AG09309 (cell line): ENCODE measurements at regions not wholly inside any gene's neighbourhood (a gene's known extent, or its start where the extent isn't known, plus 50 kb on each side); places are given as distances from the start of the nearest gene placed in this dataset.

Experiments
- DNase-seq: peaks from one replicate; pipeline ENCODE4 v3.0.0-alpha.2; 2010; ENCODE audit warnings: low read depth
- H3K4me3 ChIP-seq: 2 replicates; pipeline ENCODE4 v1.5.1; 2011; ENCODE audit warnings: mild to moderate bottlenecking, low read depth, low read length, moderate library complexity; ENCODE audit not compliant: control insufficient read depth
- TF ChIP-seq, protein P1 (sequence below): IDR thresholded peaks from 2 replicates; pipeline ENCODE4 v1.5.1; 2011; ENCODE audit warnings: mild to moderate bottlenecking, low read depth, low read length, inconsistent platforms; ENCODE audit not compliant: insufficient read depth, control insufficient read depth; ENCODE audit errors: missing control alignments

DNA sequence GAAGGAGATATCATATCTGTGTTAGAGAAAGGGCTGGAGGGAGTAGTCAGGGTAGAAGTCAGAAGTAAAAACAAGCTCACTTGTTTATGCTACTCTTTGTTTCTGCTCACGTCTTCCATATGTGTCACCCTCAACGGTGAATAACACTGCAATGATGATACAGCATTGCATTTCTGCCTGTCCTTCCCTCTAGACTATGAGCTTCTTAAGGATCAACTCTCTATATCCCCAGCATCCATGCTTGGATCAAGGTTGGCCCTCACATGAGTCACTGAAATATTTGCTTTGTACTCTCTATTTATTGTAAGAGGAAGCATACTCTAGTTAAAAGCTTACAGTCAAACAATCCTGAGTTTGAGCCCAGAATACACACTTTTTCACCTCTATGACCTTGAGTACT is 406.0 kb downstream of the RFC3 start:
- H3K4me3 ChIP-seq, result no peak overlapping the region
- TF ChIP-seq, protein P1, sequence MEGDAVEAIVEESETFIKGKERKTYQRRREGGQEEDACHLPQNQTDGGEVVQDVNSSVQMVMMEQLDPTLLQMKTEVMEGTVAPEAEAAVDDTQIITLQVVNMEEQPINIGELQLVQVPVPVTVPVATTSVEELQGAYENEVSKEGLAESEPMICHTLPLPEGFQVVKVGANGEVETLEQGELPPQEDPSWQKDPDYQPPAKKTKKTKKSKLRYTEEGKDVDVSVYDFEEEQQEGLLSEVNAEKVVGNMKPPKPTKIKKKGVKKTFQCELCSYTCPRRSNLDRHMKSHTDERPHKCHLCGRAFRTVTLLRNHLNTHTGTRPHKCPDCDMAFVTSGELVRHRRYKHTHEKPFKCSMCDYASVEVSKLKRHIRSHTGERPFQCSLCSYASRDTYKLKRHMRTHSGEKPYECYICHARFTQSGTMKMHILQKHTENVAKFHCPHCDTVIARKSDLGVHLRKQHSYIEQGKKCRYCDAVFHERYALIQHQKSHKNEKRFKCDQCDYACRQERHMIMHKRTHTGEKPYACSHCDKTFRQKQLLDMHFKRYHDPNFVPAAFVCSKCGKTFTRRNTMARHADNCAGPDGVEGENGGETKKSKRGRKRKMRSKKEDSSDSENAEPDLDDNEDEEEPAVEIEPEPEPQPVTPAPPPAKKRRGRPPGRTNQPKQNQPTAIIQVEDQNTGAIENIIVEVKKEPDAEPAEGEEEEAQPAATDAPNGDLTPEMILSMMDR, result no peak
- no peak for DNase-seq

DNA sequence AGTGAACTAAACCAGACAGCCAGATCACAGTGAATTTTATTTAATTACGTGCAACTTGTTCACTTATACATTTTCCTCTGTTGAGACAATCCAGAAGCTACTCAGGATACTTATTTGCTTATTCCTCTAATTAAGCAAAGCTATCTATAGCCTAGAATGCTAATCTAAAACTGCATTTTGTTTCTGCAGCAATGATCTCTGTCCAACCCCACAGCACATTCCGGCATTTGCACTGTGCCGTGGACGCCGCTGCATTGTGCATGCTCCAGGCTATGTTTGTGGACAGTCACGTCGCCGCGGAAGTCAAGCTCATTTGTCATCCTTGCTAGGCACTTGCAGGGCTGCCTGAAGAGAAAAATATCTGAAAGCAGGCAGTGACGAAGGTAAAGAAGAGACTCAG is 406.9 kb downstream of the RFC3 start:
- TF ChIP-seq, protein P1, result no peak
- no peak for DNase-seq
- H3K4me3 ChIP-seq, result no peak overlapping the region

DNA sequence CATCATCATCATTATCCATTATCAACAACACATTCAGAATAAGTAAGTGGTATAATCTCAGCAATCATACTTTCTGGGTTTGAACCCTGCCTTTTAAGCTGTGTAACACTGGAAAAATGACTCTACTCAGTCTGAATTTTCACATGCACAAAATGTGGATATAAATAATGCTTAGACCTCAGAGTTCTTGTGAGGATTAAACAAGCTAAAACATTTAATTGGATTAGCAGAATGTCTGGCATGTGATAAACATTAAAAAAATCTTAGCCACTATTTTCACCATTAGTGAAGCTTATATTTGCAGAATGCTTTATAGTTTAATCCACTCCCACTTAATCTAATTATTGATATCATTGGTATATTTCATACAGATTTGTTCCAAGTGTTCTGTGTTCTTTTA is 412.3 kb downstream of the RFC3 start:
- no peak for DNase-seq
- H3K4me3 ChIP-seq, result no peak overlapping the region
- TF ChIP-seq, protein P1, result no peak

DNA sequence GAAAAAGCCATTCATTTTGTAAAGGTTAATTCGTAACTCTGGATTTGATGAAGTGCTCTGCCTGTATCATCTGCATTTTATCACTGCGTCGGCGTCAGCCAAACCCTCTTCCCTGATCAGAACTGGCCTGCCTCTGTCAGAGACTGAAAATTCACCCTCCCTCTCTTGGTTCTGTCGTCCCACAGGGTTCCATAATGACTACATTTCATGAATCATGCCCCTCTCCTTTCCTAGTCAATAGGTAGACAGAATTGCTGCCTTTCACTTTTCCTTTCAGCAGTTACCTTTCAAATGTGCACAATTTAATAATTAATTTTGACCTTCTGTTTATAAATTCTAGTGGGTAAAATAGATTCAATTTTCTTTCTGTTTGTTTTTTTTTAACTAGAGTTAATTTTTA is 423.4 kb downstream of the RFC3 start:
- no peak overlapping the region for H3K4me3 ChIP-seq
- no peak for DNase-seq
- TF ChIP-seq, protein P1, result no peak

DNA sequence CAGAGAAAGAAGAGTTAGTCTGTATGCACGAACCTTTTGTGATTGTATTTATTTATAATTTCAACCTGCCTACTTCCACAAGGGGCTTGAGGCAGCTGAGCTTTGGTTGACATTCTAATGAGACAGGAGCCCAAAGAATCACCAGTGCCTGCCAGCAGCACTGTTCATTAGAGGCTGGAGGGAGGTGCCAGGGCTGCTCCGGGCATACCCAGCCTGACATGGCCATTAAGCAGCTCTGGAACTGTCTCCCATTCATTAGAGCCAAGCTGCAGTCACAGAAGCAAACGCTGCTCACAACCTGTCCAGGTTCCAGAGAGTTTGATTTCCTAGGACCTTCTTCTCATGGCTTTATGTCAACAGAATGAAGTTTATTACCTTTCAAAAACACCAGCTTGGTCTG is 425.5 kb downstream of the RFC3 start:
- DNase-seq, result no peak
- H3K4me3 ChIP-seq, result no peak overlapping the region
- TF ChIP-seq, protein P1, result no peak

DNA sequence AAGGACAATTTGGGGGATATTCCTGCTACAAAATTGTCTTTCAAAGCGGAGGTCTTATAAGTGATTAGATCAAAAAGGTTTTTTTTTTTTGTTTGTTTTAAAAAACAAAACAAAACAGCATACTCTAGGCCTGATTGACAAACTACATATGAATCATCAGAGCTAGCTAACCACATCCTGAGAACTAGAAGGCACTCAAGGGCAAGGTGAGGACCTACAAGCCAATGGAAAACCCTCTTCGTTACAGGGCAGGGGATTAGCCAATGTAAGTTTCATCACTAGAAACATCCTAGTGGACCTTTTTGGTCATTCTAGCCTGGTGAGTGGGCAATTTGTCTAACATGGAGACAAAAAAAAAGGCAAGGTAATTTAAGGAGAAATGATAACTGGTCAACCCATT is 428.6 kb downstream of the RFC3 start:
- TF ChIP-seq, protein P1, result no peak
- no peak for DNase-seq
- H3K4me3 ChIP-seq, result no peak overlapping the region

DNA sequence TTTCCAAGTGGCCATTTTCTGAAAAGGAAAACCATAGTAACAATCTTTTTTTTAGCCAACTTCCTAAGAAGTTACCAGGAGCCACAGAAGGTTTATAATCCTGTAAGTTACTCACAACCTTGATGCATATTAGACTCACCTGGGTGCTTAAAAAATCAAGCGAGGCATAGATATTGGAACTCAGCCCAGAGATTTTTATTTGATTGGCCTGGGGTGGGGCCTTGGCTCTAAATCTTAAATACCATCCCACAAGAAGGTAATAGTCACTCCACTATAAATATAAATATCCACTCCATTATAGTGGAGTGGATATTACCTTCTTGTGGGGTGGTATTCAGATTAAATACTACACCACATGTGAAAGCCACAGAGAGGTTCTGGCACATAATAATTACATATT is 429.6 kb downstream of the RFC3 start:
- H3K4me3 ChIP-seq, result no peak overlapping the region
- no peak for DNase-seq
- TF ChIP-seq, protein P1, result no peak
